ENCODE measurements at regions not wholly inside any gene's neighbourhood (a gene's known extent, or its start where the extent isn't known, plus 50 kb on each side); places are given as distances from the start of the nearest gene placed in this dataset.

GRCh38 chr12:126773491-126773890 lies 1493.5 kb upstream of the TMEM132C start:
- TF ChIP-seq POLR2AphosphoS5 (IDR thresholded peaks at IDR 0.05) (no peak), POLR2A (IDR thresholded peaks at IDR 0.05) (no peak)
- TF ChIP-seq, protein P1, sequence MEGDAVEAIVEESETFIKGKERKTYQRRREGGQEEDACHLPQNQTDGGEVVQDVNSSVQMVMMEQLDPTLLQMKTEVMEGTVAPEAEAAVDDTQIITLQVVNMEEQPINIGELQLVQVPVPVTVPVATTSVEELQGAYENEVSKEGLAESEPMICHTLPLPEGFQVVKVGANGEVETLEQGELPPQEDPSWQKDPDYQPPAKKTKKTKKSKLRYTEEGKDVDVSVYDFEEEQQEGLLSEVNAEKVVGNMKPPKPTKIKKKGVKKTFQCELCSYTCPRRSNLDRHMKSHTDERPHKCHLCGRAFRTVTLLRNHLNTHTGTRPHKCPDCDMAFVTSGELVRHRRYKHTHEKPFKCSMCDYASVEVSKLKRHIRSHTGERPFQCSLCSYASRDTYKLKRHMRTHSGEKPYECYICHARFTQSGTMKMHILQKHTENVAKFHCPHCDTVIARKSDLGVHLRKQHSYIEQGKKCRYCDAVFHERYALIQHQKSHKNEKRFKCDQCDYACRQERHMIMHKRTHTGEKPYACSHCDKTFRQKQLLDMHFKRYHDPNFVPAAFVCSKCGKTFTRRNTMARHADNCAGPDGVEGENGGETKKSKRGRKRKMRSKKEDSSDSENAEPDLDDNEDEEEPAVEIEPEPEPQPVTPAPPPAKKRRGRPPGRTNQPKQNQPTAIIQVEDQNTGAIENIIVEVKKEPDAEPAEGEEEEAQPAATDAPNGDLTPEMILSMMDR (IDR thresholded peaks at IDR 0.05) = no peak

Measured in prostate gland (tissue), 2 donors.